AG04450 (cell line): ENCODE measurements at regions not wholly inside any gene's neighbourhood (a gene's known extent, or its start where the extent isn't known, plus 50 kb on each side); places are given as distances from the start of the nearest gene placed in this dataset.
"Not testable (repeated sequence)": the region's sequence is repeated elsewhere in the genome, so short reads cannot be mapped to it uniquely, and the experiment has no call there.

Experiments
- CTCF ChIA-PET: fragments of 300-600, 350-600 bp; formaldehyde crosslinking; extraction: SDS; loops from one replicate; lab custom pipeline; 2022; ENCODE audit warnings: antibody characterized with exemption, inconsistent platforms; lab: Charles Lee
- POLR2A ChIA-PET: fragments of 350-600 bp; formaldehyde crosslinking; extraction: SDS; loops from one replicate; lab custom pipeline; 2021; ENCODE audit warnings: antibody characterized with exemption, inconsistent platforms; lab: Yijun Ruan, JAX
- DNase-seq: peaks from one replicate; pipeline ENCODE4 v3.0.0-alpha.2; 2011; ENCODE audit warnings: low read depth, low spot score
- H3K27ac ChIP-seq: one replicate; pipeline ENCODE4 v1.5.1; 2012; ENCODE audit warnings: low read depth, low read length, control low read depth
- H3K27me3 ChIP-seq: one replicate; pipeline ENCODE4 v1.6.0; 2012; ENCODE audit warnings: low read length; ENCODE audit not compliant: control insufficient read depth, insufficient read depth
- H3K4me3 ChIP-seq: 2 replicates; pipeline ENCODE4 v1.5.1; 2011; ENCODE audit warnings: mild to moderate bottlenecking, low read depth, low read length, control low read depth
- H3K9me3 ChIP-seq: 2 replicates; pipeline ENCODE4 v1.5.1; 2012; ENCODE audit warnings: low read length; ENCODE audit not compliant: control insufficient read depth, insufficient read depth
- TF ChIP-seq, protein P1 (sequence below): IDR thresholded peaks from 2 replicates; pipeline ENCODE4 v1.5.1; 2011; ENCODE audit warnings: low read depth, low read length, control low read depth, inconsistent platforms

DNA sequence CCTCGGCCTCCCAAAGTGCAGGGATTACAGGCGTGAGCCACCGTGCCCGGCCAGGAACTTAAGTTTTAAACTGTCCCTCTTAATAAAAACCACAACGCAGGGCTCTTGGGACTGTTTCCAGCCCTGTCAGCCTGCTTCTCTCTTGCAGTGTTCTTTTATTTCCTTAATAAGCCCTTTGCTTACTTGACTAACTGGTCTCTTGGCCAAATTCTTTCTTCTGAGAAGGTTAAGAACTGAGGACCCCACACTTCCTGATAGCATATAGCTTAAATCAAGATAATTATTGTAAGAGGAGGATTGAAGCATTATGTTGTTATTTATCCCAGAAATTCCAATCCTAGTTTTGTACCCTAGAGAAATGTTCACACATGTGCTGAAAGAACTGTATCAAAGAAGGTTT is 128.2 kb upstream of the UXS1 start:
- Histone ChIP-seq H3K27ac (no peak overlapping the region), H3K27me3 (peaks cover 4% of the 10 kb centered on the region), H3K4me3 (no peak overlapping the region), H3K9me3 (no peaks in the 10 kb centered on the region)
- POLR2A ChIA-PET = no interaction called here
- CTCF ChIA-PET = no interaction called here
- TF ChIP-seq, protein P1, sequence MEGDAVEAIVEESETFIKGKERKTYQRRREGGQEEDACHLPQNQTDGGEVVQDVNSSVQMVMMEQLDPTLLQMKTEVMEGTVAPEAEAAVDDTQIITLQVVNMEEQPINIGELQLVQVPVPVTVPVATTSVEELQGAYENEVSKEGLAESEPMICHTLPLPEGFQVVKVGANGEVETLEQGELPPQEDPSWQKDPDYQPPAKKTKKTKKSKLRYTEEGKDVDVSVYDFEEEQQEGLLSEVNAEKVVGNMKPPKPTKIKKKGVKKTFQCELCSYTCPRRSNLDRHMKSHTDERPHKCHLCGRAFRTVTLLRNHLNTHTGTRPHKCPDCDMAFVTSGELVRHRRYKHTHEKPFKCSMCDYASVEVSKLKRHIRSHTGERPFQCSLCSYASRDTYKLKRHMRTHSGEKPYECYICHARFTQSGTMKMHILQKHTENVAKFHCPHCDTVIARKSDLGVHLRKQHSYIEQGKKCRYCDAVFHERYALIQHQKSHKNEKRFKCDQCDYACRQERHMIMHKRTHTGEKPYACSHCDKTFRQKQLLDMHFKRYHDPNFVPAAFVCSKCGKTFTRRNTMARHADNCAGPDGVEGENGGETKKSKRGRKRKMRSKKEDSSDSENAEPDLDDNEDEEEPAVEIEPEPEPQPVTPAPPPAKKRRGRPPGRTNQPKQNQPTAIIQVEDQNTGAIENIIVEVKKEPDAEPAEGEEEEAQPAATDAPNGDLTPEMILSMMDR = no peak
- DNase-seq = no peak

DNA sequence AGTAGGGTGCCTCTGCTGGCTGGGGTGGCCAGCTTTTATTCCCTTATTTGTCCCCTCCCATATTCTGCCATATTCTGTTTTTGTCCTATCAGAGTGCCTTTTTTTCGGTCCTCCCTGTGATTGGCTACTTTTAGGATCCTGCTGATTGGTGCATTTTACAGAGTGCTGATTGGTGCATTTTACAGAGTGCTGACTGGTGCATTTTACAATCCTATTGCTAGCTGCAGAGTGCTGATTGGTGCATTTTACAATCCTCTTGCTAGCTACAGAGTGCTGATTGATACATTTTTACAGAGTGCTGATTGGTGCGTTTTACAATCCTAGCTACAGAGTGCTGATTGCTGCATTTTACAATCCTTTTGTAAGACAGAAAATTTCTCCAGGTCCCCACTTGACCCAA is 126.3 kb upstream of the UXS1 start:
- DNase-seq, H3K9me3 ChIP-seq, CTCF ChIA-PET, H3K4me3 ChIP-seq, H3K27ac ChIP-seq, H3K27me3 ChIP-seq, POLR2A ChIA-PET: not testable (repeated sequence)

- ChIA-PET POLR2A (no interaction called here), CTCF (no interaction called here)
- Histone ChIP-seq H3K27ac (no peak overlapping the region), H3K4me3 (no peak overlapping the region), H3K9me3 (no peaks in the 10 kb centered on the region), H3K27me3 (no peaks in the 10 kb centered on the region)
- TF ChIP-seq, protein P1 = no peak
- DNase-seq = no peak
These were observed 122.8 kb upstream of the UXS1 start for GRCh38 chr2:106316915-106317314.

DNA sequence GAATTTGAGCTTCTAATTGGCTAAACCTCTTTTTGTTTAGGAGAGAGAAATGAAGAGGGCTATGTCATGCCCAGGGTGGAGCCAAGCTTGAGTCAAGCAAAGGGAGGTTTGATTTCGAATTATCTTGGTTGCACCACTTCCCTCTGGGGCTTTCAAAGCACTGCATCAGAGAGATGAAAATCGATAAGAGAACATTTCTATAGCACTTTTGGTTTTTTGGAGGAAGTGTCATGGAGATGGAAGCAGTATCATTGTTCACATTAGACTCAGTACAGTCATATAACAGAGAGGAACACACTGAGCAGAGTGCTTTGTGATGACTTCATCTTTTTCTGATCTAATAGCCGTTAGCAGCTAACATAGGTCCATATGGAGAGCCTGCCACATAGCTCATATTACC is 120.3 kb upstream of the UXS1 start:
- TF ChIP-seq, protein P1 = no peak
- H3K27ac ChIP-seq = no peak overlapping the region
- no peak for DNase-seq
- POLR2A ChIA-PET = no interaction called here
- no peaks in the 10 kb centered on the region for H3K27me3 ChIP-seq
- peaks cover 4% of the 10 kb centered on the region; the same call in 1 of the 2 replicates for H3K9me3 ChIP-seq
- CTCF ChIA-PET = no interaction called here
- no peak overlapping the region for H3K4me3 ChIP-seq

GRCh38 chr2:106311041-106311370 is 116.9 kb upstream of the UXS1 start:
- POLR2A ChIA-PET = no interaction called here
- no peak overlapping the region for H3K4me3 ChIP-seq
- peaks cover 4% of the 10 kb centered on the region; the same call in 1 of the 2 replicates for H3K9me3 ChIP-seq
- H3K27me3 ChIP-seq = no peaks in the 10 kb centered on the region
- TF ChIP-seq, protein P1 = no peak
- DNase-seq = no peak
- no peak overlapping the region for H3K27ac ChIP-seq
- CTCF ChIA-PET = no interaction called here

- TF ChIP-seq, protein P1 = no peak
- no peak for DNase-seq
- Histone ChIP-seq H3K27ac (no peak overlapping the region), H3K9me3 (peaks cover 4% of the 10 kb centered on the region; the same call in 1 of the 2 replicates), H3K4me3 (no peak overlapping the region), H3K27me3 (no peaks in the 10 kb centered on the region)
- ChIA-PET CTCF (no interaction called here), POLR2A (no interaction called here)
These were observed 113.8 kb upstream of the UXS1 start for GRCh38 chr2:106307860-106308259.
